Heart right ventricle (tissue), 16 donors: ENCODE measurements at regions not wholly inside any gene's neighbourhood (a gene's known extent, or its start where the extent isn't known, plus 50 kb on each side); places are given as distances from the start of the nearest gene placed in this dataset.
A peak's percentile ranks its signal among the peaks of the same experiment; 100 is the strongest.

Experiments used
- ATAC-seq, 8 donors: fragments of 200-7000 bp; cut with Tn5 transposase; one replicate each; pipeline ENCODE4 v1.9.1; 2020; ENCODE audit warnings: mild to moderate bottlenecking in 8 of 8, moderate library complexity in 8 of 8, moderate number of reproducible peaks in 1 of 8
- DNase-seq, 2 donors: peaks; one replicate each; pipeline ENCODE4 v3.0.0-alpha.2; 2020
- H3K27ac ChIP-seq, 10 donors: fragments of 200-600 bp; sonication (generic) in 2 of 10; one replicate each; pipeline versions ENCODE4 v1.5.0 to v1.8.0; 2020 to 2022; ENCODE audit warnings: mild to moderate bottlenecking in 3 of 10
- H3K27me3 ChIP-seq, 7 donors: fragments of 200-600 bp; one replicate each; pipeline ENCODE4 v1.8.0; 2021 to 2022; ENCODE audit warnings: mild to moderate bottlenecking in 2 of 7
- H3K36me3 ChIP-seq, 9 donors: fragments of 200-600 bp; sonication (generic) in 1 of 9; one replicate each; pipeline versions ENCODE4 v1.5.0 to v1.8.0; 2020 to 2022; ENCODE audit warnings: mild to moderate bottlenecking in 2 of 9
- H3K4me1 ChIP-seq, 9 donors: fragments of 200-600 bp; sonication (generic) in 1 of 9; one replicate each; pipeline versions ENCODE4 v1.5.0 to v1.8.0; 2020 to 2022; ENCODE audit warnings: mild to moderate bottlenecking in 4 of 9
- H3K4me3 ChIP-seq, 10 donors: fragments of 200-600 bp; sonication (generic) in 2 of 10; one replicate each; pipeline versions ENCODE4 v1.5.0 to v1.8.0; 2020 to 2022; ENCODE audit warnings: mild to moderate bottlenecking in 7 of 10, moderate library complexity in 2 of 10
- H3K9me3 ChIP-seq, 11 donors: fragments of 200-600 bp in 10 of 11; sonication (generic) in 2 of 11; one replicate each; pipeline versions ENCODE4 v1.5.0 to v1.8.0; 2013 to 2022; ENCODE audit warnings: mild to moderate bottlenecking in 2 of 11, control low read depth in 1 of 11, moderate library complexity in 1 of 11
- WGBS, 2 donors: extraction: QIAGEN DNeasy Blood & Tissue Kit; methylation state at CpG; one replicate each; pipeline ENCODE4 v1.1.7; 2013; ENCODE audit warnings: inconsistent platforms in 1 of 2; 5-methylcytosine and 5-hydroxymethylcytosine counted together
- intact Hi-C, 10 donors: fragments of 100-400 bp; cut with DNase I; formaldehyde crosslinking; loops; one replicate each; pipeline versions ENCODE4 v1.11.1 to v1.14.2; 2022
- TF ChIP-seq, protein P1 (sequence below), 9 donors: fragments of 200-600 bp; sonication (generic) in 2 of 9; IDR thresholded peaks; one replicate each; pipeline versions ENCODE4 v1.5.0 to v1.8.0; 2021 to 2022; ENCODE audit warnings: antibody characterized with exemption in 9 of 9, mild to moderate bottlenecking in 5 of 9, moderate library complexity in 1 of 9
- donor health status: Arrhythmogenic right ventricular cardiomyopathy.
- donor health status: ischemic (EF 13 %, LVEDD 7.1; RV severe dilation, severe dysfunction).
- donor health status: healthy with polysubstance abuse.
- donor health status: DM: no; HTN: yes; CAD: no.
- donor health status: DM: no; HTN: no; CAD: no.
- donor health status: ischemic (EF 25% LVEDD 6.9; RV normal size, moderate dysfunction).
- donor health status: ischemic (EF 25% LVEDD 5.7; RV mildly dilated, moderate dysfunction).
- donor health status: healthy.
- donor health status: DM: yes; HTN: yes; CAD: no.
- donor health status: Ischemic cardiomyopathy.
- donor health status: ischemic (EF 35%, LVEDD 5.7; RV mildly dilated, moderate dysfunction).
- donor health status: nonischemic (EF 11% LVEDD 7.7; RV severe dilation, severe dysfunction).
- donor health status: DM: yes; HTN: yes; CAD: no.
- donor health status: PGD.
- donor health status: ischemic (EF 29% LVEDD 5.4; RV normal size, mild dysfunction).
- donor health status: nonischemic (EF 23%, LVEDD 6.1; RV moderate dilation, normal function).

DNA sequence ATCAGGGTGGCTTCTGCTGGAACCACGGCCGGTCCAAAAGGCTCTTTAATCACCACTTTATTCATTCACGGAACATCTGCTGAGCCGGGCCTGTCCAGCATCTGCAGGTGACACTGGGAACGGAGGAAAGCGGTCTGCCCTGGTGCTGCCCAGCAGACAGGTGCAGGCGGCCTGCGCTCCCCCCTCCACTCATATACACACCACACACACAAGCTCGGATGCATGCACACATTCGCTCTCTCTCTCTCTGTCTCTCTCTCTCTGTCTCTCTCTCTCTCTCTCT is 736.9 kb downstream of the BRD1 start:
- no peaks in the 10 kb centered on the region for H3K36me3 ChIP-seq
- intact Hi-C loops: no loop called here
- TF ChIP-seq, protein P1, sequence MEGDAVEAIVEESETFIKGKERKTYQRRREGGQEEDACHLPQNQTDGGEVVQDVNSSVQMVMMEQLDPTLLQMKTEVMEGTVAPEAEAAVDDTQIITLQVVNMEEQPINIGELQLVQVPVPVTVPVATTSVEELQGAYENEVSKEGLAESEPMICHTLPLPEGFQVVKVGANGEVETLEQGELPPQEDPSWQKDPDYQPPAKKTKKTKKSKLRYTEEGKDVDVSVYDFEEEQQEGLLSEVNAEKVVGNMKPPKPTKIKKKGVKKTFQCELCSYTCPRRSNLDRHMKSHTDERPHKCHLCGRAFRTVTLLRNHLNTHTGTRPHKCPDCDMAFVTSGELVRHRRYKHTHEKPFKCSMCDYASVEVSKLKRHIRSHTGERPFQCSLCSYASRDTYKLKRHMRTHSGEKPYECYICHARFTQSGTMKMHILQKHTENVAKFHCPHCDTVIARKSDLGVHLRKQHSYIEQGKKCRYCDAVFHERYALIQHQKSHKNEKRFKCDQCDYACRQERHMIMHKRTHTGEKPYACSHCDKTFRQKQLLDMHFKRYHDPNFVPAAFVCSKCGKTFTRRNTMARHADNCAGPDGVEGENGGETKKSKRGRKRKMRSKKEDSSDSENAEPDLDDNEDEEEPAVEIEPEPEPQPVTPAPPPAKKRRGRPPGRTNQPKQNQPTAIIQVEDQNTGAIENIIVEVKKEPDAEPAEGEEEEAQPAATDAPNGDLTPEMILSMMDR (IDR thresholded peaks at IDR 0.05): no peak
- WGBS, 2 donors: 76 to 86% methylated on average over 10 of the region's 10 CpGs
- no peak for ATAC-seq
- no peaks in the 10 kb centered on the region for H3K9me3 ChIP-seq
- H3K27me3 ChIP-seq: peaks cover 4 to 79% (median 27%) of the 10 kb centered on the region in 7 donors
- no peak overlapping the region for H3K27ac ChIP-seq
- H3K4me3 ChIP-seq: no peak overlapping the region
- H3K4me1 ChIP-seq: no peaks in the 10 kb centered on the region
- no peak for DNase-seq

DNA sequence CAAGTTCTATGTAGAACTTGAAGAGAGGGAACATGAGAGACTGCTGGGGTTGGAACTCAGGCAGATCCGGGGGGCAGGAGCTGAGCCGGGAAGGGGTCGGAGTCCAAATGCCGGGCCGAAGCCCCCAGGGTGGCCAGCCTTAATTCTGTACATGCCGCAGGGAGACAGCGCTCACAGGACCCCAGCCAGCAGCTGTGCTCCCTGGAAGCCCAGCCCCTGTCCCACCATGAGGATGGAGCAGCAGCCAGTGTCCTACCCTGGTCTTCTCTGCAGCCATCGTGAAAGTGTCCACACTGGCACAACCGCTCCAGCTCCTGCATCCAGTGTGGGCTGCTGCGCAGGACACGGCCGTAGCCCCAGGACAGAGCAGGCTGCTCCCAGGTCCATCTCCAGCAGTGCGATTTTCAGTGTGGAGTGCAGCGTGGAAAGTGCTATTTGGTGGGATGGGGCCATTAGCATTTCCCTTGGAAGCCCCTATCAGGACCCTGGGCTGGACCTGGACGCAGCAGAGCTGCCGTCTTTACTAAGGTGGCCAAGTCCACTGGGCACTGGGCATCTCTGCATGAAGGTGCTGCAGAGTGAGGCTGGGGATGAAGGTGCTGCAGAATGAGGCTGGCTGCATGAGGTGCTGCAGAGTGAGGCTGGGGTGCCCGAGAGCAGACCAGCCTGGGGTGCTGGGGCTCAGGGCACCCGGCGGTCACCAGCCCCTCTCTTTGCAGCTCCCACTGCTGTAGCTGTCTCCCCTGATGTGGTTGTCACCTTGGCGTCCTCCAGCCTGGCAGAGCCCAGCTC is 737.4 kb downstream of the BRD1 start:
- no peaks in the 10 kb centered on the region for H3K4me1 ChIP-seq
- no peak overlapping the region for H3K27ac ChIP-seq
- H3K4me3 ChIP-seq: no peak overlapping the region
- TF ChIP-seq, protein P1 (IDR thresholded peaks at IDR 0.05): no peak
- H3K36me3 ChIP-seq: no peaks in the 10 kb centered on the region
- no peaks in the 10 kb centered on the region for H3K9me3 ChIP-seq
- intact Hi-C loops: no loop called here
- no peak for DNase-seq
- 84 to 85% methylated on average over 20 of the region's 20 CpGs for WGBS, 2 donors
- peaks cover 4 to 83% (median 29%) of the 10 kb centered on the region in 7 donors for H3K27me3 ChIP-seq
- no peak for ATAC-seq

DNA sequence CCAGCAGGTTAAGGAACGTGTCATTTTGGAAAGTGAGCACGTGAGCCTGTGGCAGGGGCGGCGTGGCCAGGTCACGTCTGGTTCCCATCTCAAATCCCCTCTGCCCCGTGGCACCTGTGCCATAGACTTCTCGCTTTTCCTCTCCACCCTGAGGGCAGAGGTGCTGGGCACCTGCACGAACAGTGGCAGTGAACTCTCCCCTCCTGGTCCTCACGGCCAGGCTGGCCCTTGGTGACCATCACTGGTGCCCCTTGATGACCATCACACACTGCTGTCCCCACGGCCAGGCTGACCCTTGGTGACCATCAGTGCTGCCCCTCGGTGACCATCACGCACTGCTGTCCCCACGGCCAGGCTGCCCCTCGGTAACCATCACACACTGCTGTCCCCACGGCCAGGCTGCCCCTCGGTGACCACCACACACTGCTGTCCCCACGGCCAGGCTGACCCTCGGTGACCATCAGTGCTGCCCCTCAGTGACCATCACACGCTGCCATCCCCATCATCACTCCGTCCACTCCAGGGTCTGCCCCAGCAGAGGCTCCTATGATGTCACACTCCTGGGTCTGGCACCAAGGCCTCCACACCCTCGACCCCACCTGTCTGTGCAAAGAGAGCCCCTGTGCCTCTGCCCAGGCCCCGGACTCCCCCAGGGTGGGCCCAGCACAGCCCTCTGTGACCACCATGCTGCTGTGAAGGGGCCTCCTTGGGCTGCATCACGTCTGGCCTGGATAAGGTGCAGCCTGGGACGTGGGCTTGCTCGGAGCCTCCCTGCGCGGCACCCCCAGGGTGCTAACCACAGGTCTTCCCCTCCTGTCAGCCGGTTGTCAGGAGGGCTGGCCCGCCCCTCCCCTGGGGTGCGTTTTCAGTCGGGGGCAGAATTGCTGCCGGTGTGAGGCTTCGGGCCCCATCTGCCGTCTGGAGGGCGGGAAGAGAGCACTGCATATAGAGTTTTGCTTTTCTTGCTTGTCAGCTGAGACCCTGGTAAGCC is 738.6 kb downstream of the BRD1 start:
- Histone ChIP-seq H3K4me1 (no peaks in the 10 kb centered on the region), H3K4me3 (no peak overlapping the region), H3K9me3 (no peaks in the 10 kb centered on the region), H3K27me3 (peaks cover 4 to 75% (median 30%) of the 10 kb centered on the region in 7 donors), H3K27ac (no peak overlapping the region), H3K36me3 (no peaks in the 10 kb centered on the region)
- ATAC-seq (peak in 1 of 8 donors; percentile 25), DNase-seq (no peak)
- intact Hi-C loops: no loop called here
- TF ChIP-seq, protein P1 (IDR thresholded peaks at IDR 0.05): no peak
- WGBS, 2 donors: 70 to 71% methylated on average over 35 of the region's 35 CpGs

DNA sequence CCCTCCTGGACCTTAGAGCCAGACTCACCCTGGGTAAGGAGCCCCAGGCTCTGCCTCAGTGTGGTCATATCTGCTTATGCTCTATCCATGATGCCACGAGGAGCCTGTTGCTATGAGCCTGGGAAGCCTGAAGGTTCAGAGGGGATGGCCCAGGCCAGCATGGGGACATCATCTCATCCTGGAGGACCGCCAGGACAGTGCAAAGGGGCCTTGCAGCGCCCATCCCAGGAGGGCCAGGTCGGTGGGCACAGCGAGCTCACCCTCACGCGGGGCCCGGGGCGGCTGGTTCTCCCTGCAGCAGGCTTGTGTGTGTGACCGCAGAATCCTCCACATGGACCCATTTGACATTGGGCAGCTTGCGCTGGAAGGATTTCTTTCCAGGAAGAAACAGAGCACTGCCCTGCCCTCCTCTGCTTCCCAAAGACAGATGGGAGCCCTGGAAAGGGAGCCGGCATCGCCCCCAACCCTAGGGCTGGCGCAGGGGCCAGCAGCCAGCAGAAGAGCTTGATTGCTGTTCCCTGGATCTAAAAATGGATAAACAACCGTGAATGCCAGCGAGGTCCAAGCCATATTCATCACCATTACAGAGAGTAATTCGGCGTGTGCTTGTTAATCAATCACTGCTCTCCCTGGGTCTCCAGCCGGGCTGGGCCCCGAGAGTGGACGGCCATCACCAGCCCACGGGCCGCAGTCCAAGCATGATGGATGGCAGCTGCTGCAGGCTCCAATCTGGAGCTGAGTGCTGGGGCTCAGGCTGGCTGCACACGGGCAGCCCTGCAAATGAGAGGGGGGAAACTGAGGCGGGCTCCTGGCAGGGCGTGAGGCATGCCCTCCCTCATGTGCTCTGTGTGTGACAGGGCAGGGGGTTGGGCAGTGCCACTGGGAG is 739.7 kb downstream of the BRD1 start:
- Histone ChIP-seq H3K36me3 (no peaks in the 10 kb centered on the region), H3K4me1 (no peaks in the 10 kb centered on the region), H3K4me3 (no peak overlapping the region), H3K27me3 (peaks cover 4 to 65% (median 30%) of the 10 kb centered on the region in 7 donors), H3K9me3 (no peaks in the 10 kb centered on the region), H3K27ac (no peak overlapping the region)
- no peak for DNase-seq
- WGBS, 2 donors: 72 to 75% methylated on average over 26 of the region's 26 CpGs
- TF ChIP-seq, protein P1 (IDR thresholded peaks at IDR 0.05): no peak
- intact Hi-C loops: no loop called here
- no peak for ATAC-seq
